Neuronal stem cell (in vitro differentiated cells): ENCODE measurements at regions not wholly inside any gene's neighbourhood (a gene's known extent, or its start where the extent isn't known, plus 50 kb on each side); places are given as distances from the start of the nearest gene placed in this dataset.

Source experiments
- DNase-seq: peaks from one replicate; pipeline ENCODE4 v3.0.0-alpha.2; 2013; ENCODE audit warnings: low spot score
- H2AFZ ChIP-seq: one replicate; pipeline ENCODE4 v1.6.1; 2013; ENCODE audit warnings: mild to moderate bottlenecking, low read length, inconsistent platforms
- H2AK5ac ChIP-seq: 2 replicates; pipeline ENCODE4 v1.6.1; 2013; ENCODE audit warnings: low read depth, mild to moderate bottlenecking, inconsistent platforms, low read length, moderate library complexity, mixed read lengths
- H2BK120ac ChIP-seq: 2 replicates; pipeline ENCODE4 v1.6.1; 2013; ENCODE audit warnings: low read depth, mild to moderate bottlenecking, inconsistent platforms, low read length, moderate library complexity, mixed read lengths
- H2BK12ac ChIP-seq: one replicate; pipeline ENCODE4 v1.6.1; 2013; ENCODE audit warnings: low read length, inconsistent platforms
- H2BK15ac ChIP-seq: 2 replicates; pipeline ENCODE4 v1.6.1; 2013; ENCODE audit warnings: mild to moderate bottlenecking, low read length, inconsistent platforms, mixed read lengths
- H2BK5ac ChIP-seq: one replicate; pipeline ENCODE4 v1.6.1; 2013; ENCODE audit warnings: inconsistent platforms, mild to moderate bottlenecking, low read length, moderate library complexity
- H3K14ac ChIP-seq: one replicate; pipeline ENCODE4 v1.6.1; 2013; ENCODE audit warnings: low read length, inconsistent platforms
- H3K18ac ChIP-seq: 2 replicates; pipeline ENCODE4 v1.6.1; 2013; ENCODE audit warnings: low read length, inconsistent platforms
- H3K23ac ChIP-seq: 2 replicates; pipeline ENCODE4 v1.6.1; 2013; ENCODE audit warnings: low read depth, mild to moderate bottlenecking, mixed read lengths, low read length, inconsistent platforms; ENCODE audit not compliant: poor library complexity
- H3K27ac ChIP-seq: replicated peaks from 3 replicates; pipeline ENCODE4 v1.5.1; 2013; ENCODE audit warnings: low read length, inconsistent platforms
- H3K27me3 ChIP-seq, 3 experiments: 2 replicates each; pipeline ENCODE4 v1.6.1; 2013; ENCODE audit warnings: low read length in 3 of 3, mild to moderate bottlenecking in 2 of 3, inconsistent platforms in 1 of 3, low read depth in 1 of 3, mixed read lengths in 1 of 3, moderate library complexity in 1 of 3; ENCODE audit not compliant: control insufficient read depth in 3 of 3, insufficient read depth in 3 of 3
- H3K36me3 ChIP-seq, 2 donors: replicated peaks in 1 of 2; 2 replicates each; pipeline ENCODE4 v1.6.1; 2013; ENCODE audit warnings: low read length in 2 of 2; ENCODE audit not compliant: control insufficient read depth in 2 of 2, insufficient read depth in 2 of 2
- H3K4ac ChIP-seq: 2 replicates; pipeline ENCODE4 v1.6.1; 2013; ENCODE audit warnings: inconsistent platforms, mild to moderate bottlenecking, low read length, moderate library complexity
- H3K4me1 ChIP-seq, 2 donors: 1 replicate in 1 of 2; 2 replicates in 1 of 2; pipeline ENCODE4 v1.6.1; 2013; ENCODE audit warnings: low read length in 2 of 2, low read depth in 1 of 2; ENCODE audit not compliant: control insufficient read depth in 2 of 2, insufficient read depth in 1 of 2
- H3K4me2 ChIP-seq: one replicate; pipeline ENCODE4 v1.6.1; 2013; ENCODE audit warnings: mild to moderate bottlenecking, low read length, inconsistent platforms; ENCODE audit not compliant: insufficient read depth, poor library complexity, severe bottlenecking
- H3K4me3 ChIP-seq, 2 donors: 2 replicates each; pipeline ENCODE4 v1.5.1; 2013; ENCODE audit warnings: low read length in 2 of 2, mild to moderate bottlenecking in 2 of 2, inconsistent platforms in 1 of 2, moderate library complexity in 1 of 2
- H3K79me1 ChIP-seq: one replicate; pipeline ENCODE4 v1.6.1; 2013; ENCODE audit warnings: low read depth, mild to moderate bottlenecking, inconsistent platforms, low read length, moderate library complexity
- H3K9ac ChIP-seq: one replicate; pipeline ENCODE4 v1.6.1; 2013; ENCODE audit warnings: mild to moderate bottlenecking, low read depth, low read length, inconsistent platforms; ENCODE audit not compliant: poor library complexity
- H3K9me3 ChIP-seq, 2 donors: replicated peaks in 1 of 2; 2 replicates each; pipeline versions ENCODE3 to v1.6.1; 2013; ENCODE audit warnings: low read length in 2 of 2, mild to moderate bottlenecking in 2 of 2, inconsistent platforms in 1 of 2, low read depth in 1 of 2, mixed read lengths in 1 of 2, moderate library complexity in 1 of 2; ENCODE audit not compliant: control insufficient read depth in 2 of 2, insufficient read depth in 1 of 2
- H4K8ac ChIP-seq: one replicate; pipeline ENCODE4 v1.6.1; 2013; ENCODE audit warnings: low read depth, mild to moderate bottlenecking, inconsistent platforms, low read length, moderate library complexity
- H4K91ac ChIP-seq: one replicate; pipeline ENCODE4 v1.6.1; 2013; ENCODE audit warnings: low read length, low read depth, mild to moderate bottlenecking, inconsistent platforms; ENCODE audit not compliant: poor library complexity
- whole genome bisulfite sequencing, 2 donors: extraction: QIAGEN DNeasy Blood & Tissue Kit; methylation state at CpG; one replicate each; pipeline ENCODE4 v1.1.7; 2013; ENCODE audit warnings: missing lambda C conversion rate in 2 of 2, mixed read lengths in 1 of 2; ENCODE audit not compliant: insufficient read length in 2 of 2, insufficient replicate concordance in 1 of 2; ENCODE audit errors: extremely low coverage in 2 of 2; 5-methylcytosine and 5-hydroxymethylcytosine counted together

GRCh38 chr5:56624751-56625150 is 190.6 kb upstream of the MAP3K1 start:
- H3K9me3 ChIP-seq: no peaks in the 10 kb centered on the region

GRCh38 chr5:56622141-56622540 is 193.2 kb upstream of the MAP3K1 start:
- Histone ChIP-seq H3K4me2 (no peak overlapping the region), H3K27ac (no peak overlapping the region), H2AK5ac (no peak overlapping the region), H4K8ac (no peak overlapping the region), H3K23ac (no peak overlapping the region), H3K18ac (no peak overlapping the region), H3K4ac (no peak overlapping the region), H3K27me3 (no peaks in the 10 kb centered on the region), H2BK5ac (no peak overlapping the region), H3K4me3 (no peak overlapping the region), H4K91ac (no peak overlapping the region), H3K9me3 (peaks cover 7 to 9% of the 10 kb centered on the region in 2 donors), H2AFZ (no peak overlapping the region), H2BK12ac (no peak overlapping the region), H3K36me3 (no peaks in the 10 kb centered on the region), H3K4me1 (peaks cover 0 to 2% of the 10 kb centered on the region in 2 donors), H3K79me1 (no peaks in the 10 kb centered on the region), H3K9ac (no peak overlapping the region), H3K14ac (no peak overlapping the region), H2BK120ac (no peak overlapping the region), H2BK15ac (no peak overlapping the region)
- WGBS, 2 donors: no CpG with 5 or more reads among the region's 2 CpGs
- no peak for DNase-seq

More at GRCh38 chr5:56624751-56625150, 190.6 kb upstream of the MAP3K1 start:
- Histone ChIP-seq H3K4me3 (no peak overlapping the region), H2BK15ac (no peak overlapping the region), H4K91ac (no peak overlapping the region), H2BK120ac (no peak overlapping the region), H3K14ac (no peak overlapping the region), H2AFZ (no peak overlapping the region), H4K8ac (no peak overlapping the region), H3K36me3 (no peaks in the 10 kb centered on the region), H3K4me1 (peaks cover 0 to 2% of the 10 kb centered on the region in 2 donors), H3K4me2 (no peak overlapping the region), H3K79me1 (no peaks in the 10 kb centered on the region), H3K27me3 (no peaks in the 10 kb centered on the region), H3K27ac (no peak overlapping the region), H2AK5ac (no peak overlapping the region), H3K9ac (no peak overlapping the region), H3K18ac (no peak overlapping the region), H2BK12ac (no peak overlapping the region), H3K23ac (no peak overlapping the region), H3K4ac (no peak overlapping the region), H2BK5ac (no peak overlapping the region)
- no peak for DNase-seq
- no CpG with 5 or more reads among the region's 1 CpG for WGBS, 2 donors

- Histone ChIP-seq H3K23ac (no peak overlapping the region), H2BK120ac (no peak overlapping the region), H3K18ac (no peak overlapping the region), H3K4me3 (no peak overlapping the region), H3K14ac (no peak overlapping the region), H3K36me3 (no peaks in the 10 kb centered on the region), H3K79me1 (no peaks in the 10 kb centered on the region), H4K8ac (no peak overlapping the region), H2AFZ (no peak overlapping the region), H3K4me1 (peaks cover 0 to 3% of the 10 kb centered on the region in 2 donors), H3K4ac (no peak overlapping the region), H2BK5ac (no peak overlapping the region), H2AK5ac (no peak overlapping the region), H3K9me3 (peaks cover 7 to 9% of the 10 kb centered on the region in 2 donors), H3K27ac (no peak overlapping the region), H4K91ac (no peak overlapping the region), H2BK12ac (no peak overlapping the region), H2BK15ac (no peak overlapping the region), H3K4me2 (no peak overlapping the region), H3K9ac (no peak overlapping the region), H3K27me3 (no peaks in the 10 kb centered on the region)
- DNase-seq: no peak
- WGBS, 2 donors: 100% methylated on average over 1 of the region's 3 CpGs; no CpG with 5 or more reads in 1 of the 2 donors
Measured at GRCh38 chr5:56620903-56621677, 194.3 kb upstream of the MAP3K1 start.

GRCh38 chr5:56617998-56618397 is 197.4 kb upstream of the MAP3K1 start:
- Histone ChIP-seq H3K36me3 (no peaks in the 10 kb centered on the region), H3K27me3 (no peaks in the 10 kb centered on the region), H3K14ac (no peak overlapping the region), H2BK5ac (no peak overlapping the region), H3K27ac (no peak overlapping the region), H3K18ac (no peak overlapping the region), H2AK5ac (no peak overlapping the region), H2BK15ac (no peak overlapping the region), H4K8ac (no peak overlapping the region), H2BK120ac (no peak overlapping the region), H3K4me1 (peaks cover 0 to 8% of the 10 kb centered on the region in 2 donors), H2BK12ac (no peak overlapping the region), H3K9ac (no peak overlapping the region), H2AFZ (no peak overlapping the region), H3K79me1 (no peaks in the 10 kb centered on the region), H3K4ac (no peak overlapping the region), H3K9me3 (peaks cover 7 to 9% of the 10 kb centered on the region in 2 donors), H3K23ac (no peak overlapping the region), H3K4me2 (no peak overlapping the region), H4K91ac (no peak overlapping the region), H3K4me3 (no peak overlapping the region)
- DNase-seq: no peak
- no CpG with 5 or more reads among the region's 4 CpGs for WGBS, 2 donors
